ENCODE measurements at regions not wholly inside any gene's neighbourhood (a gene's known extent, or its start where the extent isn't known, plus 50 kb on each side); places are given as distances from the start of the nearest gene placed in this dataset.

GRCh38 chr9:115877852-115878438, 275.6 kb upstream of the PAPPA start (continued):
- TF ChIP-seq ZMAT4 (CRISPR knock-in tag; IDR thresholded peaks at IDR 0.05) (no peak), ZNF671 (CRISPR knock-in tag; IDR thresholded peaks at IDR 0.05) (no peak), HMGA2 (CRISPR knock-in tag; IDR thresholded peaks at IDR 0.05) (no peak), PRRX2 (CRISPR knock-in tag; IDR thresholded peaks at IDR 0.05) (no peak), GTF2I (CRISPR knock-in tag; conservative IDR thresholded peaks at IDR 0.05) (no peak), FOXK1 (CRISPR knock-in tag; IDR thresholded peaks at IDR 0.05) (no peak), E2F4 (CRISPR knock-in tag; IDR thresholded peaks at IDR 0.05; ENCODE audit: borderline replicate concordance, low read depth) (no peak)

GRCh38 chr9:115879451-115879850, 274.1 kb upstream of the PAPPA start:
- Mint-ChIP-seq H3K4me1 (peaks cover 18% of the 10 kb centered on the region), H3K27ac (no peak overlapping the region), H3K4me3 (no peak overlapping the region), H3K27me3 (ENCODE audit: low read depth) (no peaks in the 10 kb centered on the region), H3K9me3 (peaks cover 35% of the 10 kb centered on the region), H3K36me3 (peaks cover 3% of the 10 kb centered on the region)
- POLR2A ChIA-PET, result no interaction called here
- CTCF ChIA-PET, result interaction anchor here (3.6 kb wide), 1 partner anchor 286 kb away, joined by 12 read pairs; no protein-coding TSS in a partner anchor
- DNase-seq (ENCODE audit: low spot score) (no peak), ATAC-seq (no peak)
- TF ChIP-seq PRRX2 (CRISPR knock-in tag; IDR thresholded peaks at IDR 0.05) (no peak), AFF4 (CRISPR knock-in tag; IDR thresholded peaks at IDR 0.05; ENCODE audit: borderline replicate concordance) (no peak), ZNF219 (CRISPR knock-in tag; IDR thresholded peaks at IDR 0.05; ENCODE audit: borderline replicate concordance) (no peak)

GRCh38 chr9:115880221-115880885, 273.2 kb upstream of the PAPPA start:
- H3K36me3 Mint-ChIP-seq, result no peaks in the 10 kb centered on the region; the same call in 1 of the 2 replicates
- CTCF ChIA-PET, result interaction anchor here (0.7 to 3.6 kb wide), 4 partner anchors 98 to 691 kb away, joined by 3 to 12 read pairs (median 4); no protein-coding TSS in a partner anchor
- DNase-seq (ENCODE audit: low spot score), result no peak
- peaks cover 27% of the 10 kb centered on the region for H3K9me3 Mint-ChIP-seq
- TF ChIP-seq ZNF317 (CRISPR knock-in tag; IDR thresholded peaks at IDR 0.05; ENCODE audit: borderline replicate concordance, low read depth), result no peak
- TF ChIP-seq ZNF232 (CRISPR knock-in tag; IDR thresholded peaks at IDR 0.05), result no peak
- TF ChIP-seq FOXP4 (CRISPR knock-in tag; IDR thresholded peaks at IDR 0.05), result no peak
- TF ChIP-seq CREB1 (CRISPR knock-in tag; IDR thresholded peaks at IDR 0.05), result no peak
- no peak for TF ChIP-seq ZNF671 (CRISPR knock-in tag; IDR thresholded peaks at IDR 0.05)
- TF ChIP-seq MLX (CRISPR knock-in tag; IDR thresholded peaks at IDR 0.05), result no peak
- no peak for TF ChIP-seq ZBTB21 (CRISPR knock-in tag; IDR thresholded peaks at IDR 0.05; ENCODE audit: borderline replicate concordance)
- no peak for TF ChIP-seq ZBTB43 (CRISPR knock-in tag; IDR thresholded peaks at IDR 0.05)
- TF ChIP-seq ZNF121 (CRISPR knock-in tag; IDR thresholded peaks at IDR 0.05), result no peak
- TF ChIP-seq PREB (CRISPR knock-in tag; IDR thresholded peaks at IDR 0.05; ENCODE audit: borderline replicate concordance), result no peak
- TF ChIP-seq EMX1 (CRISPR knock-in tag; IDR thresholded peaks at IDR 0.05), result no peak
- TF ChIP-seq KAT7 (CRISPR knock-in tag; IDR thresholded peaks at IDR 0.05; ENCODE audit: borderline replicate concordance), result no peak
- no peak for TF ChIP-seq SMAD4 (CRISPR knock-in tag; IDR thresholded peaks at IDR 0.05)
- no peak for TF ChIP-seq IRF2 (CRISPR knock-in tag; IDR thresholded peaks at IDR 0.05; ENCODE audit: borderline replicate concordance, low read depth)
- ATAC-seq, result no peak
- no peak overlapping the region for H3K27ac Mint-ChIP-seq
- H3K4me1 Mint-ChIP-seq, result peaks cover 18% of the 10 kb centered on the region
- no peaks in the 10 kb centered on the region for H3K27me3 Mint-ChIP-seq (ENCODE audit: low read depth)
- H3K4me3 Mint-ChIP-seq, result no peak overlapping the region
- POLR2A ChIA-PET, result no interaction called here
